ENCODE measurements at regions not wholly inside any gene's neighbourhood (a gene's known extent, or its start where the extent isn't known, plus 50 kb on each side); places are given as distances from the start of the nearest gene placed in this dataset.

DNA sequence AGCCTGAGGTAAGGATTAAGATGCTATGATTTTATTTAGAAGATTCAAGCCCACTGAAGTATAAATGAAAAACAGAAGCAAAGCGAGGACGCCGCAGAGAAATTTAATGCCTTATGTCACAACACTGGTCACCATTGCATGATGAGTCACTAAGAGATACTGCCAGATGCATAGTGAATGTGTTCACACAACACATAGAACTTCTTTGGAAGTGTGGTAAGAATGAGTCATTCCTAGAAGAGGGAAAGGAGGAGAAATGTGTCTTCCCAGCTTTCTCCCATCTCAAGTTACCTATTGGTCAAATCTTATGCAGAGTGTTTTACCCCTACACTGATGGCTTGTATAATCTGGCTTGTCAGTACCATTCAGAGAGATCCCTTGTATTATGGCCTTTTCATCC, 465.3 kb upstream of the ARRDC3 start:
- Histone ChIP-seq H3K27ac (no peak overlapping the region), H3K4me3 (no peak overlapping the region), H3K4me1 (no peaks in the 10 kb centered on the region), H3K9me3 (no peaks in the 10 kb centered on the region), H3K36me3 (no peaks in the 10 kb centered on the region), H3K27me3 (replicated peaks in 1 of 7) (no peaks in the 10 kb centered on the region)
- 69 to 96% (median 88%) methylated on average over 3 of the region's 3 CpGs for WGBS, 5 donors
- no peak for TF ChIP-seq POLR2AphosphoS5 (IDR thresholded peaks at IDR 0.05)
- no peak for TF ChIP-seq POLR2A (IDR thresholded peaks at IDR 0.05)
- TF ChIP-seq, protein P1, sequence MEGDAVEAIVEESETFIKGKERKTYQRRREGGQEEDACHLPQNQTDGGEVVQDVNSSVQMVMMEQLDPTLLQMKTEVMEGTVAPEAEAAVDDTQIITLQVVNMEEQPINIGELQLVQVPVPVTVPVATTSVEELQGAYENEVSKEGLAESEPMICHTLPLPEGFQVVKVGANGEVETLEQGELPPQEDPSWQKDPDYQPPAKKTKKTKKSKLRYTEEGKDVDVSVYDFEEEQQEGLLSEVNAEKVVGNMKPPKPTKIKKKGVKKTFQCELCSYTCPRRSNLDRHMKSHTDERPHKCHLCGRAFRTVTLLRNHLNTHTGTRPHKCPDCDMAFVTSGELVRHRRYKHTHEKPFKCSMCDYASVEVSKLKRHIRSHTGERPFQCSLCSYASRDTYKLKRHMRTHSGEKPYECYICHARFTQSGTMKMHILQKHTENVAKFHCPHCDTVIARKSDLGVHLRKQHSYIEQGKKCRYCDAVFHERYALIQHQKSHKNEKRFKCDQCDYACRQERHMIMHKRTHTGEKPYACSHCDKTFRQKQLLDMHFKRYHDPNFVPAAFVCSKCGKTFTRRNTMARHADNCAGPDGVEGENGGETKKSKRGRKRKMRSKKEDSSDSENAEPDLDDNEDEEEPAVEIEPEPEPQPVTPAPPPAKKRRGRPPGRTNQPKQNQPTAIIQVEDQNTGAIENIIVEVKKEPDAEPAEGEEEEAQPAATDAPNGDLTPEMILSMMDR (IDR thresholded peaks at IDR 0.05 in 8 of 11, conservative IDR thresholded peaks at IDR 0.05 in 3 of 11) = no peak
- intact Hi-C loops (cut with DNase I; ENCODE audit: low total_unique reads) = no loop called here
- DNase-seq = no peak

DNA sequence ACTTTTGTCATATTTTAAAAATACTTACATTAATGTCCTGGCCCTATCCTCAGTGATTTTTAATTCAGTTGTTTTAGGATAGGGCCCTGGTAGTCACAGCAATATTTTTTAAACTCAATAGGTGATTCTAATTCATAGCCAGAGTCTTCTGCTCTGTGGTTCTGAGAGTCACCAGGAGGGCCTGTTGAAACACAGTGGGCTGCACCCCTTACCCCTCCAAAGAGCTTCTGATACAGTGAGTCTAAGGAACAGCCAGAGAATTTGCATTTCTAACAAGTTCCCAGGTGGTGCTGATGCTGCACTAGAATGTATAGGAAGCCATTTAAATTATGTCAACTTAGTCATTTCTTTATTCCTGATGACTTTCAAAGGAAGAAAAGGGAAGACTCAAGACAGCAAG, 458.3 kb upstream of the ARRDC3 start:
- no peaks in the 10 kb centered on the region for H3K36me3 ChIP-seq
- intact Hi-C loops (cut with DNase I; ENCODE audit: low total_unique reads) = no loop called here
- H3K27ac ChIP-seq = no peak overlapping the region
- no peak for TF ChIP-seq POLR2A (IDR thresholded peaks at IDR 0.05)
- TF ChIP-seq, protein P1 (IDR thresholded peaks at IDR 0.05 in 8 of 11, conservative IDR thresholded peaks at IDR 0.05 in 3 of 11) = no peak
- TF ChIP-seq POLR2AphosphoS5 (IDR thresholded peaks at IDR 0.05) = no peak
- H3K4me3 ChIP-seq = no peak overlapping the region
- H3K4me1 ChIP-seq = no peaks in the 10 kb centered on the region
- H3K27me3 ChIP-seq (replicated peaks in 1 of 7) = no peaks in the 10 kb centered on the region
- DNase-seq = no peak
- no peaks in the 10 kb centered on the region for H3K9me3 ChIP-seq

DNA sequence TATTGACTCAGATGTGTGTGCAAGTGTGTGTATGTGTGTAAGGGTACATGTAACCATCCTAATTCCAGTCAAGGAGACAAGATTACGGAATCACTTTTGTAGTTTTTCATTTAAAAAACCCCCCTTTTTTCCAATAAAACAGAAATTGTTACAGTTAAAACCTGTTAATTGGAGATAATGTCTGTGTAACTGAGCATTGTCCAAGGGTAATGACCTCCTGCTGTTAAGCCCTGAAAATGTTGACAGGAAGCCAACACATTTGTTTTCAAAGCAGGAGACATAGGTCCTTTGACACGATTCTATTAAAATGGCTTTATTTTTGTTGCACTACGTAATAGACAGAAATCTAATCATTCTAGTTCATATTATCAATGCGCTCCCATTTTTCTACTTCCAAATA, 457.3 kb upstream of the ARRDC3 start:
- Histone ChIP-seq H3K27ac (no peak overlapping the region), H3K27me3 (replicated peaks in 1 of 7) (no peaks in the 10 kb centered on the region), H3K36me3 (no peaks in the 10 kb centered on the region), H3K4me3 (no peak overlapping the region), H3K9me3 (no peaks in the 10 kb centered on the region), H3K4me1 (no peaks in the 10 kb centered on the region)
- TF ChIP-seq, protein P1 (IDR thresholded peaks at IDR 0.05 in 8 of 11, conservative IDR thresholded peaks at IDR 0.05 in 3 of 11) = no peak
- TF ChIP-seq POLR2A (IDR thresholded peaks at IDR 0.05) (no peak), POLR2AphosphoS5 (IDR thresholded peaks at IDR 0.05) (no peak)
- intact Hi-C loops (cut with DNase I; ENCODE audit: low total_unique reads) = no loop called here
- no peak for DNase-seq
- 72 to 79% (median 75%) methylated on average over 4 of the region's 4 CpGs for WGBS, 5 donors

DNA sequence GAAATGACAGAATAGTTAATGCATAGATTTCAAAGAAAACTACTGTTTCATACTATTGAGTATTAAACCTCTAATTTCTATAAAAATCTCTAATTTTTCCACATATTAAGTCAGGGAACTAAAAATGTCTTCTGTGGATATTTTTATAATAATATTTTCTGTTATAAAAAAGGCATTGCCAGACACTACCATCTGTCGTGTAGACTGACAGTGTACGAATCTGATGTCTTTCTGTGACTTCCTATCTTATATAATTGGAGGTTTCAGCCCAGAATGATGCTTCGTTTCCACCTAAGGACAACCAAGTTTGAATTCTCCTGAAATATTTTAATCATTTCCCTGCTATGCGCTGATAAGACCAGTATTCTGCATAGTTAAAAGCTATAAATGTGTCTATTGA, 456.6 kb upstream of the ARRDC3 start:
- intact Hi-C loops (cut with DNase I; ENCODE audit: low total_unique reads) = no loop called here
- TF ChIP-seq, protein P1 (IDR thresholded peaks at IDR 0.05 in 8 of 11, conservative IDR thresholded peaks at IDR 0.05 in 3 of 11) = no peak
- TF ChIP-seq POLR2AphosphoS5 (IDR thresholded peaks at IDR 0.05) (no peak), POLR2A (IDR thresholded peaks at IDR 0.05) (no peak)
- no peaks in the 10 kb centered on the region for H3K9me3 ChIP-seq

More for the DNA sequence above, 456.6 kb upstream of the ARRDC3 start:
- no peaks in the 10 kb centered on the region for H3K27me3 ChIP-seq (replicated peaks in 1 of 7)
- 68 to 85% (median 81%) methylated on average over 4 of the region's 4 CpGs for WGBS, 5 donors
- no peaks in the 10 kb centered on the region for H3K36me3 ChIP-seq
- DNase-seq = no peak
- H3K27ac ChIP-seq = no peak overlapping the region
- no peak overlapping the region for H3K4me3 ChIP-seq
- no peaks in the 10 kb centered on the region for H3K4me1 ChIP-seq

All from spleen (tissue), 11 donors.